Medulla oblongata (tissue), 1 donor: ENCODE measurements at regions not wholly inside any gene's neighbourhood (a gene's known extent, or its start where the extent isn't known, plus 50 kb on each side); places are given as distances from the start of the nearest gene placed in this dataset.

Experiments
- DNase-seq: peaks from one replicate; pipeline ENCODE4 v3.0.0-alpha.2; 2015; ENCODE audit errors: extremely low spot score

- peak; percentile 14 for DNase-seq
Measured at GRCh38 chr13:53200498-53201453, 172.2 kb downstream of the OLFM4 start.

GRCh38 chr13:53201454-53202225 is 173.0 kb downstream of the OLFM4 start:
- no peak for DNase-seq

- DNase-seq = no peak
Measured at GRCh38 chr13:53204598-53204997, 176.0 kb downstream of the OLFM4 start.

- no peak for DNase-seq
Measured at GRCh38 chr13:53206455-53206854, 177.8 kb downstream of the OLFM4 start.

- DNase-seq = no peak
Measured at GRCh38 chr13:53207556-53207955, 178.9 kb downstream of the OLFM4 start.

GRCh38 chr13:53214433-53214832 is 185.8 kb downstream of the OLFM4 start:
- no peak for DNase-seq

- DNase-seq = no peak
Measured at GRCh38 chr13:53215563-53215962, 186.9 kb downstream of the OLFM4 start.

- DNase-seq = no peak
Measured at GRCh38 chr13:53216773-53217172, 188.2 kb downstream of the OLFM4 start.

GRCh38 chr13:53217194-53217593 is 188.6 kb downstream of the OLFM4 start:
- no peak for DNase-seq

GRCh38 chr13:53220038-53220437 is 191.4 kb downstream of the OLFM4 start:
- no peak for DNase-seq

- DNase-seq = no peak
Measured at GRCh38 chr13:53237696-53238095, 209.1 kb downstream of the OLFM4 start.

GRCh38 chr13:53238261-53238660 is 209.6 kb downstream of the OLFM4 start:
- DNase-seq = no peak

- no peak for DNase-seq
Measured at GRCh38 chr13:53240401-53241025, 211.9 kb downstream of the OLFM4 start.

- DNase-seq = no peak
Measured at GRCh38 chr13:53241891-53242348, 213.3 kb downstream of the OLFM4 start.

- DNase-seq = no peak
Measured at GRCh38 chr13:53249236-53249635, 220.6 kb downstream of the OLFM4 start.

- peak; percentile 92 for DNase-seq
Measured at GRCh38 chr13:53250272-53250875, 221.8 kb downstream of the OLFM4 start.

- DNase-seq = no peak
Measured at GRCh38 chr13:53250977-53251376, 222.4 kb downstream of the OLFM4 start.

- no peak for DNase-seq
Measured at GRCh38 chr13:53254500-53254899, 225.9 kb downstream of the OLFM4 start.

GRCh38 chr13:53255795-53256194 is 227.2 kb downstream of the OLFM4 start:
- DNase-seq = no peak

- no peak for DNase-seq
Measured at GRCh38 chr13:53260594-53260993, 232.0 kb downstream of the OLFM4 start.

- no peak for DNase-seq
Measured at GRCh38 chr13:53264751-53265385, 236.3 kb downstream of the OLFM4 start.
